Common myeloid progenitor, CD34-positive (primary cell): ENCODE measurements at regions not wholly inside any gene's neighbourhood (a gene's known extent, or its start where the extent isn't known, plus 50 kb on each side); places are given as distances from the start of the nearest gene placed in this dataset.

Source experiments
- CTCF ChIA-PET: fragments of 350-600 bp; sonication (Branson Sonifier 250); formaldehyde crosslinking; loops from one replicate; lab custom pipeline; 2021; ENCODE audit warnings: antibody characterized with exemption; lab: Charles Lee
- POLR2A ChIA-PET: fragments of 350-600 bp; sonication (Branson Sonifier 250); formaldehyde crosslinking; loops from one replicate; lab custom pipeline; 2021; ENCODE audit warnings: antibody characterized with exemption; lab: Charles Lee
- DNase-seq, 3 donors: peaks; one replicate each; pipeline versions ENCODE4 v3.0.0 to v3.0.0-alpha.2; 2013
- H3K27ac ChIP-seq, 2 experiments: 1 replicate in 1 of 2; 2 replicates in 1 of 2; pipeline ENCODE4 v1.7.0; 2013; ENCODE audit warnings: inconsistent platforms in 2 of 2, low read length in 2 of 2, mild to moderate bottlenecking in 2 of 2, low read depth in 1 of 2, moderate library complexity in 1 of 2; ENCODE audit not compliant: severe bottlenecking in 2 of 2, insufficient read depth in 1 of 2, poor library complexity in 1 of 2
- H3K27me3 ChIP-seq, 5 experiments: replicated peaks in 2 of 5; 1 replicate in 3 of 5; 2 replicates in 2 of 5; pipeline versions ENCODE4 v1.6.1 to v1.7.0; 2013; ENCODE audit warnings: low read length in 4 of 5, mild to moderate bottlenecking in 2 of 5, moderate library complexity in 2 of 5, inconsistent platforms in 1 of 5; ENCODE audit not compliant: insufficient read depth in 5 of 5, control insufficient read depth in 4 of 5
- H3K36me3 ChIP-seq, 4 experiments: 1 replicate in 2 of 4; 2 replicates in 2 of 4; pipeline versions ENCODE4 v1.6.1 to v1.7.0; 2013; ENCODE audit warnings: low read length in 3 of 4, control low read depth in 1 of 4, mild to moderate bottlenecking in 1 of 4; ENCODE audit not compliant: control insufficient read depth in 4 of 4, insufficient read depth in 4 of 4
- H3K4me1 ChIP-seq, 4 experiments: 1 replicate in 3 of 4; 2 replicates in 1 of 4; pipeline versions ENCODE4 v1.6.1 to v1.7.1; 2013; ENCODE audit warnings: low read length in 3 of 4, mild to moderate bottlenecking in 3 of 4, control low read depth in 1 of 4, inconsistent platforms in 1 of 4, moderate library complexity in 1 of 4; ENCODE audit not compliant: control insufficient read depth in 4 of 4, insufficient read depth in 4 of 4; ENCODE audit errors: control extremely low read depth in 1 of 4
- H3K4me3 ChIP-seq, 7 experiments: 1 replicate in 4 of 7; 2 replicates in 3 of 7; pipeline versions ENCODE4 v1.5.1 to v1.7.0; 2013; ENCODE audit warnings: mild to moderate bottlenecking in 7 of 7, low read length in 6 of 7, moderate library complexity in 6 of 7, inconsistent platforms in 2 of 7, low read depth in 2 of 7, control low read depth in 1 of 7; ENCODE audit not compliant: insufficient read depth in 4 of 7, control insufficient read depth in 1 of 7; ENCODE audit errors: extremely low read depth in 1 of 7
- H3K9me3 ChIP-seq, 5 experiments: 1 replicate in 4 of 5; 2 replicates in 1 of 5; pipeline versions ENCODE4 v1.6.1 to v1.7.1; 2013; ENCODE audit warnings: low read length in 4 of 5, mild to moderate bottlenecking in 2 of 5, inconsistent platforms in 1 of 5, low read depth in 1 of 5, moderate library complexity in 1 of 5; ENCODE audit not compliant: control insufficient read depth in 4 of 5, insufficient read depth in 2 of 5; ENCODE audit errors: control extremely low read depth in 1 of 5
- WGBS: methylation state at CpG from one replicate; pipeline ENCODE4 v1.1.5; 2013; ENCODE audit not compliant: insufficient coverage; 5-methylcytosine and 5-hydroxymethylcytosine counted together

GRCh38 chr9:90021216-90021906, 416.5 kb downstream of the GADD45G start:
- Histone ChIP-seq H3K9me3 (no peaks in the 10 kb centered on the region), H3K27ac (no peak overlapping the region), H3K4me1 (peaks cover 2 to 16% (median 10%) of the 10 kb centered on the region in 4 experiments), H3K27me3 (no peaks in the 10 kb centered on the region), H3K36me3 (no peaks in the 10 kb centered on the region), H3K4me3 (no peak overlapping the region)
- DNase-seq = no peak
- ChIA-PET CTCF (no interaction called here), POLR2A (no interaction called here)
- 76% methylated on average over 13 of the region's 14 CpGs for WGBS

- ChIA-PET CTCF (no interaction called here), POLR2A (no interaction called here)
- Histone ChIP-seq H3K4me3 (no peak overlapping the region), H3K9me3 (no peaks in the 10 kb centered on the region), H3K27ac (no peak overlapping the region), H3K36me3 (no peaks in the 10 kb centered on the region), H3K4me1 (peaks cover 2 to 16% (median 10%) of the 10 kb centered on the region in 4 experiments), H3K27me3 (no peaks in the 10 kb centered on the region)
- 92% methylated on average over 3 of the region's 3 CpGs for WGBS
- DNase-seq = peak in 1 of 3 donors; percentile 22
Observed at GRCh38 chr9:90022474-90022873, 417.7 kb downstream of the GADD45G start.

GRCh38 chr9:90023861-90024260, 419.0 kb downstream of the GADD45G start:
- ChIA-PET POLR2A (interaction anchor here (0.6 kb wide), 1 partner anchor 789 kb away, joined by 3 read pairs; no protein-coding TSS in a partner anchor), CTCF (interaction anchor here (1.6 kb wide), 1 partner anchor 9 kb away, joined by 3 read pairs; no protein-coding TSS in a partner anchor)
- DNase-seq = no peak
- Histone ChIP-seq H3K4me1 (peaks cover 2 to 8% (median 3%) of the 10 kb centered on the region in 4 experiments), H3K4me3 (no peak overlapping the region), H3K9me3 (no peaks in the 10 kb centered on the region), H3K27me3 (no peaks in the 10 kb centered on the region), H3K36me3 (no peaks in the 10 kb centered on the region), H3K27ac (no peak overlapping the region)
- 57% methylated on average over 5 of the region's 5 CpGs for WGBS

GRCh38 chr9:90024409-90024808, 419.6 kb downstream of the GADD45G start:
- Histone ChIP-seq H3K4me1 (peaks cover 0 to 6% (median 1%) of the 10 kb centered on the region in 4 experiments), H3K27ac (no peak overlapping the region), H3K4me3 (no peak overlapping the region), H3K36me3 (no peaks in the 10 kb centered on the region), H3K9me3 (no peaks in the 10 kb centered on the region), H3K27me3 (no peaks in the 10 kb centered on the region)
- DNase-seq = peak in 1 of 3 donors; percentile 5
- ChIA-PET POLR2A (interaction anchor here (0.6 kb wide), 1 partner anchor 790 kb away, joined by 3 read pairs; no protein-coding TSS in a partner anchor), CTCF (interaction anchor here (1.5 to 1.6 kb wide), 2 partner anchors 9 to 12 kb away, joined by 3 to 5 read pairs; no protein-coding TSS in a partner anchor)
- 29% methylated on average over 3 of the region's 3 CpGs for WGBS

GRCh38 chr9:90024823-90025222, 420.0 kb downstream of the GADD45G start:
- DNase-seq = no peak
- CTCF ChIA-PET = interaction anchor here (1.5 to 1.6 kb wide), 2 partner anchors 8 to 12 kb away, joined by 3 to 5 read pairs; no protein-coding TSS in a partner anchor
- H3K36me3 ChIP-seq = no peaks in the 10 kb centered on the region
- peaks cover 0 to 6% (median 1%) of the 10 kb centered on the region in 4 experiments for H3K4me1 ChIP-seq
- WGBS = 95% methylated on average over 9 of the region's 9 CpGs
- H3K27me3 ChIP-seq = no peaks in the 10 kb centered on the region
- H3K27ac ChIP-seq = no peak overlapping the region
- no peak overlapping the region for H3K4me3 ChIP-seq
- H3K9me3 ChIP-seq = no peaks in the 10 kb centered on the region
- POLR2A ChIA-PET = no interaction called here

GRCh38 chr9:90025816-90026215, 421.0 kb downstream of the GADD45G start:
- Histone ChIP-seq H3K27me3 (no peaks in the 10 kb centered on the region), H3K4me1 (peaks cover 0 to 6% (median 1%) of the 10 kb centered on the region in 4 experiments), H3K9me3 (no peaks in the 10 kb centered on the region), H3K4me3 (no peak overlapping the region), H3K36me3 (no peaks in the 10 kb centered on the region), H3K27ac (no peak overlapping the region)
- 79% methylated on average over 3 of the region's 3 CpGs for WGBS
- DNase-seq = peak in 1 of 3 donors; percentile 9
- ChIA-PET POLR2A (no interaction called here), CTCF (interaction anchor here (0.6 to 1.5 kb wide), 2 partner anchors 13 to 21 kb away, joined by 3 to 5 read pairs; no protein-coding TSS in a partner anchor)

GRCh38 chr9:90027296-90027790, 422.5 kb downstream of the GADD45G start:
- WGBS = no CpG with 5 or more reads among the region's 1 CpG
- H3K27me3 ChIP-seq = no peaks in the 10 kb centered on the region

More at GRCh38 chr9:90027296-90027790, 422.5 kb downstream of the GADD45G start:
- Histone ChIP-seq H3K4me1 (peaks cover 0 to 6% (median 1%) of the 10 kb centered on the region in 4 experiments), H3K36me3 (no peaks in the 10 kb centered on the region), H3K27ac (no peak overlapping the region), H3K4me3 (no peak overlapping the region), H3K9me3 (no peaks in the 10 kb centered on the region)
- DNase-seq = no peak
- ChIA-PET CTCF (no interaction called here), POLR2A (no interaction called here)
